Progenitor cell of endocrine pancreas (in vitro differentiated cells): ENCODE measurements at regions not wholly inside any gene's neighbourhood (a gene's known extent, or its start where the extent isn't known, plus 50 kb on each side); places are given as distances from the start of the nearest gene placed in this dataset.
"Not testable (repeated sequence)": the region's sequence is repeated elsewhere in the genome, so short reads cannot be mapped to it uniquely, and the experiment has no call there.

Source experiments
- DNase-seq: peaks from one replicate; pipeline ENCODE4 v3.0.0; 2021; ENCODE audit warnings: low spot score; ENCODE audit not compliant: unreplicated experiment
- H3K27ac Mint-ChIP-seq: 2 replicates; pipeline ENCODE4 v1.8.0; 2021; ENCODE audit warnings: mild to moderate bottlenecking, moderate library complexity, mixed read lengths
- H3K27me3 Mint-ChIP-seq: 2 replicates; pipeline ENCODE4 v1.8.0; 2021; ENCODE audit warnings: mixed read lengths
- H3K36me3 Mint-ChIP-seq: 2 replicates; pipeline ENCODE4 v1.8.0; 2022; ENCODE audit warnings: mixed read lengths; ENCODE audit not compliant: insufficient read depth
- H3K4me1 Mint-ChIP-seq: 2 replicates; pipeline ENCODE4 v1.8.0; 2021; ENCODE audit warnings: low read depth, mixed read lengths
- H3K4me3 Mint-ChIP-seq: 2 replicates; pipeline ENCODE4 v1.8.0; 2021; ENCODE audit warnings: low read depth, mild to moderate bottlenecking, moderate library complexity, mixed read lengths
- H3K9me3 Mint-ChIP-seq: 2 replicates; pipeline ENCODE4 v1.8.0; 2021; ENCODE audit warnings: low read depth, mixed read lengths
- CTCF ChIP-seq: fragments of 200-600 bp; sonication (generic); IDR thresholded peaks from one replicate; pipeline ENCODE4 v1.5.0; 2021; ENCODE audit warnings: antibody characterized with exemption, mild to moderate bottlenecking; ENCODE audit not compliant: unreplicated experiment

- H3K27me3 Mint-ChIP-seq: no peaks in the 10 kb centered on the region
- no peak overlapping the region for H3K27ac Mint-ChIP-seq
- no peaks in the 10 kb centered on the region for H3K4me1 Mint-ChIP-seq
- peaks cover 37% of the 10 kb centered on the region for H3K9me3 Mint-ChIP-seq
- H3K4me3 Mint-ChIP-seq: no peak overlapping the region
- DNase-seq: no peak
- no peaks in the 10 kb centered on the region for H3K36me3 Mint-ChIP-seq
- no peak for TF ChIP-seq CTCF
Observed at GRCh38 chr14:23895480-23895879, 58.1 kb upstream of the DHRS4 start.

GRCh38 chr14:23896609-23897153 lies 56.9 kb upstream of the DHRS4 start:
- H3K4me1 Mint-ChIP-seq: no peaks in the 10 kb centered on the region
- H3K9me3 Mint-ChIP-seq: peaks cover 35% of the 10 kb centered on the region
- no peak overlapping the region for H3K4me3 Mint-ChIP-seq
- TF ChIP-seq CTCF: no peak
- DNase-seq: no peak
- H3K27me3 Mint-ChIP-seq: no peaks in the 10 kb centered on the region
- H3K27ac Mint-ChIP-seq: no peak overlapping the region
- no peaks in the 10 kb centered on the region for H3K36me3 Mint-ChIP-seq

- peaks cover 35% of the 10 kb centered on the region for H3K9me3 Mint-ChIP-seq
- not testable (repeated sequence) for H3K4me3 Mint-ChIP-seq, H3K27ac Mint-ChIP-seq, H3K4me1 Mint-ChIP-seq, H3K27me3 Mint-ChIP-seq, H3K36me3 Mint-ChIP-seq, DNase-seq
Observed at GRCh38 chr14:23897291-23897690, 56.3 kb upstream of the DHRS4 start.

GRCh38 chr14:23898359-23898758 lies 55.2 kb upstream of the DHRS4 start:
- H3K4me1 Mint-ChIP-seq, DNase-seq, H3K4me3 Mint-ChIP-seq, H3K27me3 Mint-ChIP-seq, H3K36me3 Mint-ChIP-seq, H3K27ac Mint-ChIP-seq: not testable (repeated sequence)
- peaks cover 29% of the 10 kb centered on the region for H3K9me3 Mint-ChIP-seq

- TF ChIP-seq CTCF: no peak
- Mint-ChIP-seq H3K4me1 (no peaks in the 10 kb centered on the region), H3K36me3 (no peaks in the 10 kb centered on the region), H3K27me3 (no peaks in the 10 kb centered on the region), H3K27ac (no peak overlapping the region), H3K4me3 (no peak overlapping the region), H3K9me3 (peaks cover 29% of the 10 kb centered on the region)
- DNase-seq: no peak
Observed at GRCh38 chr14:23899788-23900187, 53.8 kb upstream of the DHRS4 start.

GRCh38 chr14:23903442-23903841 lies 50.1 kb upstream of the DHRS4 start:
- Mint-ChIP-seq H3K4me3 (no peak overlapping the region), H3K27me3 (no peaks in the 10 kb centered on the region), H3K27ac (no peak overlapping the region), H3K4me1 (no peaks in the 10 kb centered on the region), H3K36me3 (no peaks in the 10 kb centered on the region), H3K9me3 (peaks cover 36% of the 10 kb centered on the region)
- DNase-seq: no peak
- no peak for TF ChIP-seq CTCF
